H1 (cell line): ENCODE measurements at regions not wholly inside any gene's neighbourhood (a gene's known extent, or its start where the extent isn't known, plus 50 kb on each side); places are given as distances from the start of the nearest gene placed in this dataset.

Source experiments
- CTCF ChIA-PET: fragments of 300-600 bp; sonication (Branson Sonifier 250); formaldehyde crosslinking; loops from one replicate; lab custom pipeline; 2021; ENCODE audit not compliant: partially characterized antibody; lab: Charles Lee
- POLR2A ChIA-PET: fragments of 300-600 bp; sonication (Branson Sonifier 250); formaldehyde crosslinking; loops from one replicate; lab custom pipeline; 2021; ENCODE audit warnings: inconsistent platforms; ENCODE audit not compliant: partially characterized antibody; lab: Charles Lee
- DNase-seq, 2 experiments: peaks; one replicate each; pipeline versions ENCODE4 v3.0.0 to v3.0.0-alpha.2; 2010 to 2022; ENCODE audit warnings: low spot score in 2 of 2, low read depth in 1 of 2, mixed read lengths in 1 of 2
- FAIRE-seq: peaks from 2 replicates; lab custom pipeline; 2011; peaks lifted over from hg19 to GRCh38; lab: Jason Lieb, UNC
- H2AFZ ChIP-seq: 2 replicates; pipeline ENCODE4 v1.8.1; 2012; ENCODE audit warnings: low read length, inconsistent platforms
- H2AK5ac ChIP-seq: 2 replicates; pipeline ENCODE4 v1.6.1; 2013; ENCODE audit warnings: low read depth, low read length
- H2BK120ac ChIP-seq: replicated peaks from 2 replicates; pipeline ENCODE3; 2013; ENCODE audit warnings: low read depth, low read length, inconsistent platforms
- H2BK12ac ChIP-seq: 2 replicates; pipeline ENCODE4 v1.6.1; 2013; ENCODE audit warnings: low read depth, low read length
- H2BK15ac ChIP-seq: 2 replicates; pipeline ENCODE4 v1.6.1; 2013; ENCODE audit warnings: low read length
- H2BK20ac ChIP-seq: 2 replicates; pipeline ENCODE4 v1.6.1; 2013; ENCODE audit warnings: low read length
- H2BK5ac ChIP-seq: 2 replicates; pipeline ENCODE4 v1.6.1; 2013; ENCODE audit warnings: low read depth, low read length
- H3K14ac ChIP-seq: 2 replicates; pipeline ENCODE4 v1.6.1; 2013; ENCODE audit warnings: inconsistent platforms; ENCODE audit not compliant: insufficient read length
- H3K18ac ChIP-seq: 2 replicates; pipeline ENCODE4 v1.6.1; 2013; ENCODE audit warnings: low read length; ENCODE audit errors: extremely low read depth
- H3K23ac ChIP-seq: 2 replicates; pipeline ENCODE4 v1.6.1; 2013; ENCODE audit warnings: inconsistent platforms; ENCODE audit not compliant: insufficient read length
- H3K23me2 ChIP-seq: 2 replicates; pipeline ENCODE4 v1.6.1; 2013; ENCODE audit warnings: low read depth, low read length
- H3K27ac ChIP-seq: 2 replicates; pipeline ENCODE4 v1.6.1; 2011; ENCODE audit warnings: low read depth, low read length, inconsistent platforms
- H3K27me3 ChIP-seq, 4 experiments: replicated peaks in 1 of 4; 1 replicate in 1 of 4; 2 replicates in 3 of 4; pipeline versions ENCODE4 v1.6.1 to v1.8.1; 2011 to 2013; ENCODE audit warnings: low read length in 3 of 4, mild to moderate bottlenecking in 3 of 4, inconsistent platforms in 2 of 4, mixed read lengths in 2 of 4, moderate library complexity in 1 of 4; ENCODE audit not compliant: control insufficient read depth in 3 of 4, insufficient read depth in 3 of 4; ENCODE audit errors: extremely low read depth in 1 of 4
- H3K36me3 ChIP-seq, 4 experiments: 2 replicates each; pipeline versions ENCODE4 v1.6.1 to v1.8.1; 2011 to 2013; ENCODE audit warnings: mild to moderate bottlenecking in 4 of 4, low read length in 3 of 4, moderate library complexity in 2 of 4, control low read depth in 1 of 4, inconsistent platforms in 1 of 4; ENCODE audit not compliant: insufficient read depth in 4 of 4, control insufficient read depth in 2 of 4
- H3K4ac ChIP-seq: replicated peaks from 2 replicates; pipeline ENCODE3; 2013; ENCODE audit warnings: low read length, low read depth, mixed read lengths, inconsistent platforms; ENCODE audit not compliant: insufficient read length
- H3K4me1 ChIP-seq, 4 experiments: replicated peaks in 1 of 4; 1 replicate in 1 of 4; 2 replicates in 3 of 4; pipeline versions ENCODE4 v1.6.1 to v1.8.1; 2011 to 2013; ENCODE audit warnings: low read length in 3 of 4, inconsistent platforms in 2 of 4, mixed read lengths in 1 of 4; ENCODE audit not compliant: insufficient read depth in 4 of 4, control insufficient read depth in 3 of 4
- H3K4me2 ChIP-seq, 2 experiments: 2 replicates each; pipeline versions ENCODE4 v1.6.1 to v1.8.1; 2011 to 2013; ENCODE audit warnings: low read depth in 2 of 2, low read length in 2 of 2, control low read depth in 1 of 2, inconsistent platforms in 1 of 2, mild to moderate bottlenecking in 1 of 2; ENCODE audit not compliant: insufficient read depth in 1 of 2
- H3K4me3 ChIP-seq, 4 experiments: fragments of 200-600, 300-600 bp in 1 of 4; sonication (generic), shearing (Covaris generic), sonication (Bioruptor Twin) in 1 of 4; 2 replicates each; pipeline versions ENCODE4 v1.5.1 to v1.8.1; 2011 to 2016; ENCODE audit warnings: low read length in 4 of 4, low read depth in 3 of 4, control low read depth in 2 of 4, inconsistent platforms in 2 of 4, mild to moderate bottlenecking in 2 of 4, mixed read lengths in 1 of 4, moderate library complexity in 1 of 4; ENCODE audit not compliant: insufficient read depth in 2 of 4; ENCODE audit errors: extremely low read depth in 1 of 4
- H3K56ac ChIP-seq: replicated peaks from 2 replicates; pipeline ENCODE3; 2013; ENCODE audit warnings: low read depth, mild to moderate bottlenecking, mixed read lengths, low read length, inconsistent platforms; ENCODE audit not compliant: insufficient read length
- H3K79me1 ChIP-seq: 2 replicates; pipeline ENCODE4 v1.6.1; 2013; ENCODE audit warnings: low read depth, low read length, control low read depth
- H3K79me2 ChIP-seq, 2 experiments: 2 replicates each; pipeline versions ENCODE4 v1.6.1 to v1.8.1; 2012 to 2013; ENCODE audit warnings: low read length in 2 of 2, mild to moderate bottlenecking in 2 of 2, inconsistent platforms in 1 of 2; ENCODE audit not compliant: insufficient read depth in 2 of 2, control insufficient read depth in 1 of 2
- H3K9ac ChIP-seq, 4 experiments: replicated peaks in 1 of 4; 1 replicate in 1 of 4; 2 replicates in 3 of 4; pipeline versions ENCODE4 v1.6.1 to v1.8.1; 2011 to 2013; ENCODE audit warnings: low read depth in 3 of 4, low read length in 3 of 4, control low read depth in 2 of 4, mild to moderate bottlenecking in 2 of 4, moderate library complexity in 2 of 4, inconsistent platforms in 1 of 4; ENCODE audit errors: extremely low read depth in 1 of 4
- H3K9me3 ChIP-seq, 2 experiments: 2 replicates each; pipeline versions ENCODE4 v1.6.1 to v1.8.1; 2012 to 2013; ENCODE audit warnings: mild to moderate bottlenecking in 2 of 2, moderate library complexity in 2 of 2, control low read depth in 1 of 2, inconsistent platforms in 1 of 2, low read depth in 1 of 2, low read length in 1 of 2, mixed read lengths in 1 of 2; ENCODE audit not compliant: insufficient read depth in 2 of 2
- H4K20me1 ChIP-seq, 2 experiments: replicated peaks in 1 of 2; 2 replicates each; pipeline versions ENCODE3 to v1.8.1; 2011 to 2013; ENCODE audit warnings: inconsistent platforms in 2 of 2, low read length in 2 of 2, mild to moderate bottlenecking in 1 of 2; ENCODE audit not compliant: insufficient read depth in 2 of 2, control insufficient read depth in 1 of 2
- H4K5ac ChIP-seq: 2 replicates; pipeline ENCODE4 v1.6.1; 2013; ENCODE audit warnings: low read length, low read depth, mixed read lengths, inconsistent platforms; ENCODE audit not compliant: insufficient read length
- H4K8ac ChIP-seq: 2 replicates; pipeline ENCODE4 v1.8.0; 2013; ENCODE audit warnings: mild to moderate bottlenecking, moderate library complexity, low read length, inconsistent platforms; ENCODE audit not compliant: insufficient read depth; ENCODE audit errors: extremely low read depth
- H4K91ac ChIP-seq: replicated peaks from 2 replicates; pipeline ENCODE3; 2013; ENCODE audit warnings: low read length, mixed read lengths, inconsistent platforms; ENCODE audit not compliant: insufficient read length
- HDAC6 ChIP-seq: IDR thresholded peaks from one replicate; pipeline ENCODE4 v1.7.1; 2012; ENCODE audit warnings: low read depth, mild to moderate bottlenecking, inconsistent platforms, low read length, moderate library complexity
- JUN ChIP-seq: IDR thresholded peaks from 2 replicates; pipeline ENCODE4 v1.6.1; 2011; ENCODE audit warnings: low read depth, mild to moderate bottlenecking, improper control_type of control experiment, low read length
- KDM1A ChIP-seq: fragments of 200-600, 300-600 bp; sonication (generic); IDR thresholded peaks from 2 replicates; pipeline ENCODE4 v1.7.1; 2016; ENCODE audit warnings: mild to moderate bottlenecking, low read length, borderline replicate concordance
- KDM5A ChIP-seq: fragments of 200-600 bp; IDR thresholded peaks from 2 replicates; pipeline ENCODE4 v1.7.1; 2012; ENCODE audit warnings: mild to moderate bottlenecking, low read length, inconsistent platforms, mixed read lengths
- RFX5 ChIP-seq: IDR thresholded peaks from 2 replicates; pipeline ENCODE4 v1.6.1; 2011; ENCODE audit warnings: low read depth, low read length, improper control_type of control experiment, borderline replicate concordance
- SAP30 ChIP-seq: fragments of 300-600 bp; sonication (generic); IDR thresholded peaks from 2 replicates; pipeline ENCODE4 v1.7.1; 2012; ENCODE audit warnings: low read length, moderate library complexity, mild to moderate bottlenecking, inconsistent platforms; ENCODE audit not compliant: insufficient read depth, insufficient replicate concordance
- SIRT6 ChIP-seq: IDR thresholded peaks from one replicate; pipeline ENCODE4 v1.7.1; 2012; ENCODE audit warnings: low read length, inconsistent platforms
- WGBS, 2 experiments: shearing (Covaris generic) in 1 of 2; methylation state at CpG; one replicate each; pipeline versions ENCODE4 v1.1.6 to v1.1.7; 2013 to 2015; ENCODE audit warnings: low lambda C conversion rate in 2 of 2, mixed read lengths in 2 of 2, inconsistent platforms in 1 of 2, low coverage in 1 of 2, missing lambda C conversion rate in 1 of 2; ENCODE audit not compliant: insufficient replicate concordance in 2 of 2, insufficient coverage in 1 of 2, insufficient read length in 1 of 2; ENCODE audit errors: extremely low coverage in 1 of 2, missing lambda C conversion rate in 1 of 2; 5-methylcytosine and 5-hydroxymethylcytosine counted together

- Histone ChIP-seq H4K20me1 (no peaks in the 10 kb centered on the region), H2AFZ (no peak overlapping the region), H3K56ac (no peak overlapping the region), H3K9ac (no peak overlapping the region), H2BK20ac (no peak overlapping the region), H3K23me2 (0 out of 2 replicates have a peak, but pooled peaks cover 1% of the 10 kb centered on the region), H3K36me3 (no peaks in the 10 kb centered on the region), H3K4me2 (no peak overlapping the region), H4K8ac (no peak overlapping the region), H3K27me3 (no peaks in the 10 kb centered on the region), H2BK12ac (no peak overlapping the region), H4K91ac (no peak overlapping the region), H3K4ac (no peak overlapping the region), H4K5ac (no peak overlapping the region), H2BK5ac (no peak overlapping the region), H2BK120ac (no peak overlapping the region), H3K27ac (no peak overlapping the region), H3K9me3 (no peaks in the 10 kb centered on the region), H3K23ac (no peak overlapping the region), H3K4me1 (no peaks in the 10 kb centered on the region), H3K18ac (no peak overlapping the region), H2BK15ac (no peak overlapping the region), H3K4me3 (no peak overlapping the region), H3K79me2 (no peaks in the 10 kb centered on the region), H3K79me1 (no peaks in the 10 kb centered on the region), H2AK5ac (no peak overlapping the region), H3K14ac (no peak overlapping the region)
- DNase-seq = no peak
- ChIA-PET CTCF (interaction anchor here (1.3 kb wide), 1 partner anchor 82 kb away, joined by 3 read pairs; no protein-coding TSS in a partner anchor), POLR2A (interaction anchor here (1.0 kb wide), 1 partner anchor 103 kb away, joined by 3 read pairs; no protein-coding TSS in a partner anchor)
- WGBS, 2 experiments = 91% methylated on average over 2 of the region's 2 CpGs; no CpG with 5 or more reads in 1 of the 2 experiments
- TF ChIP-seq KDM5A (no peak), HDAC6 (no peak), RFX5 (no peak), JUN (no peak), KDM1A (no peak), SAP30 (no peak), SIRT6 (no peak)
- FAIRE-seq = no peak
These were observed 271.2 kb downstream of the ARHGAP12 start for GRCh38 chr10:31657434-31657872.
